ENCODE measurements at regions not wholly inside any gene's neighbourhood (a gene's known extent, or its start where the extent isn't known, plus 50 kb on each side); places are given as distances from the start of the nearest gene placed in this dataset.

DNA sequence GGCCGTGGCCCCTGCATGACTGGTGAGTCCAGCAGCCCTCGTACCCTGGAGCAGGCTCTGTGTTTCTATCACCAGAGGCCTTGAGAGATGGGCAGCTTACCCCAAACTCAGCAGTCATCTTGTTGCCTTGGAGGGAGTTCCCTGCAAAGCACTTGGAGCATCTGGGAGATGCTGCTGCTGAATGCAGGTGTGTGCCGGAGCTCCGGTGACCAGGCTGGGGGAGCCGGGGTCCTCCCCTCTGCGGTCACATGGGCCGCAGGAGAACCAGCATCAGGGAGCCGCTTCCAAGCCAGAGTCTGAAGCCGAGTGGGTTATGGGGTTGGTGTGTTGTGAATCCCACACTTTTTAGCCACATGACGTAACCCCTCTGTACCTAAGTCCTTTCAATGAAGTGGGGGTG is 82.8 kb downstream of the TEX29 start:
- TF ChIP-seq, protein P1, sequence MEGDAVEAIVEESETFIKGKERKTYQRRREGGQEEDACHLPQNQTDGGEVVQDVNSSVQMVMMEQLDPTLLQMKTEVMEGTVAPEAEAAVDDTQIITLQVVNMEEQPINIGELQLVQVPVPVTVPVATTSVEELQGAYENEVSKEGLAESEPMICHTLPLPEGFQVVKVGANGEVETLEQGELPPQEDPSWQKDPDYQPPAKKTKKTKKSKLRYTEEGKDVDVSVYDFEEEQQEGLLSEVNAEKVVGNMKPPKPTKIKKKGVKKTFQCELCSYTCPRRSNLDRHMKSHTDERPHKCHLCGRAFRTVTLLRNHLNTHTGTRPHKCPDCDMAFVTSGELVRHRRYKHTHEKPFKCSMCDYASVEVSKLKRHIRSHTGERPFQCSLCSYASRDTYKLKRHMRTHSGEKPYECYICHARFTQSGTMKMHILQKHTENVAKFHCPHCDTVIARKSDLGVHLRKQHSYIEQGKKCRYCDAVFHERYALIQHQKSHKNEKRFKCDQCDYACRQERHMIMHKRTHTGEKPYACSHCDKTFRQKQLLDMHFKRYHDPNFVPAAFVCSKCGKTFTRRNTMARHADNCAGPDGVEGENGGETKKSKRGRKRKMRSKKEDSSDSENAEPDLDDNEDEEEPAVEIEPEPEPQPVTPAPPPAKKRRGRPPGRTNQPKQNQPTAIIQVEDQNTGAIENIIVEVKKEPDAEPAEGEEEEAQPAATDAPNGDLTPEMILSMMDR (IDR thresholded peaks at IDR 0.05), result no peak
- no peak for TF ChIP-seq POLR2A (IDR thresholded peaks at IDR 0.05)
- TF ChIP-seq POLR2AphosphoS5 (IDR thresholded peaks at IDR 0.05), result no peak

Measured in stomach (tissue), 4 donors.